ENCODE measurements at regions not wholly inside any gene's neighbourhood (a gene's known extent, or its start where the extent isn't known, plus 50 kb on each side); places are given as distances from the start of the nearest gene placed in this dataset.

GRCh38 chr5:93311881-93312280 lies 269.1 kb downstream of the NR2F1-AS1 start:
- DNase-seq (no peak), ATAC-seq (ENCODE audit: low read depth) (no peak)
- H3K4me1 ChIP-seq (ENCODE audit: control insufficient read depth in 2 of 2, insufficient read depth in 2 of 2, low read length in 2 of 2) = no peaks in the 10 kb centered on the region
- H3K27me3 ChIP-seq (replicated peaks in 1 of 4; ENCODE audit: control extremely low read depth in 1 of 4, control insufficient read depth in 3 of 4, insufficient read depth in 4 of 4, low read length in 3 of 4) = no peaks in the 10 kb centered on the region
- 71% methylated on average over 1 of the region's 2 CpGs for WGBS (ENCODE audit: insufficient coverage)
- no peaks in the 10 kb centered on the region for H3K79me2 ChIP-seq (ENCODE audit: control insufficient read depth, insufficient read depth, low read length)
- Mint-ChIP-seq H3K27ac (no peak overlapping the region), H3K4me1 (no peaks in the 10 kb centered on the region), H3K27me3 (no peaks in the 10 kb centered on the region), H3K9me3 (ENCODE audit: insufficient read depth) (no peaks in the 10 kb centered on the region), H3K4me3 (no peak overlapping the region)
- no peaks in the 10 kb centered on the region for H3K36me3 ChIP-seq (replicated peaks in 1 of 2; ENCODE audit: control extremely low read depth in 1 of 2, control insufficient read depth in 1 of 2, extremely low read depth in 1 of 2, insufficient read depth in 2 of 2, low read length in 1 of 2)
- no peak overlapping the region for H3K4me3 ChIP-seq (ENCODE audit: control extremely low read depth in 1 of 5, extremely low read depth in 1 of 5, insufficient read depth in 1 of 5, low read depth in 2 of 5, low read length in 4 of 5)
- ChIA-PET POLR2A (no interaction called here), CTCF (no interaction called here)
- H3K9ac ChIP-seq (ENCODE audit: low read length) = no peak overlapping the region
- no peak overlapping the region for H3K4me2 ChIP-seq (replicated peaks; ENCODE audit: low read depth, low read length, poor library complexity, severe bottlenecking)
- H3K27ac ChIP-seq (ENCODE audit: low read length in 2 of 2) = no peak overlapping the region
- intact Hi-C loops (cut with micrococcal nuclease) = no loop called here
- no peaks in the 10 kb centered on the region for H4K20me1 ChIP-seq (ENCODE audit: control insufficient read depth, insufficient read depth, low read length, poor library complexity, severe bottlenecking)
- no peak overlapping the region for H2AFZ ChIP-seq (ENCODE audit: insufficient read depth, low read depth, low read length, poor library complexity, severe bottlenecking)
- H3K9me3 ChIP-seq (ENCODE audit: control extremely low read depth in 1 of 3, control insufficient read depth in 2 of 3, insufficient read depth in 1 of 3, low read length in 2 of 3) = no peaks in the 10 kb centered on the region
- TF ChIP-seq EZH2 (IDR thresholded peaks at IDR 0.05; ENCODE audit: borderline replicate concordance, insufficient read depth, low read depth, low read length, poor library complexity, severe bottlenecking) (no peak), CTCF (IDR thresholded peaks at IDR 0.05) (no peak)

DNA sequence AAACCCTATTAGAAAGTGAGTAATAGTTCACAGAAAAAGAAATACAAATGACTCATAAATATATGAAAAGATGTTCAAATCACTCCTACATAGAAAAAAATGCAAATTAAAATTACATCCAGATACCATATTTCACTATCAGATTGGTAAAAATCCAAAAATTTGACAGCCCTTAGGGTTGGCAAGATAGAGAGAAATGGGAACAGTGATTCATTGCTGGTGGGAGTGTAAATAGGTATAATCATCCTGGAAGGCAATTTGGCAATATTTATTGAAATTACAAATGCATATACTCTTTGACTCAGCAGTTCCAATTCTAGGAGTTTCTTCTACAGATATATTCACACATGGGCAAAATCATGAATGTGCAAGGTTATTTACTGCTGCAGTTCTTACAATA lies 273.5 kb downstream of the NR2F1-AS1 start:
- Mint-ChIP-seq H3K4me3 (no peak overlapping the region), H3K9me3 (ENCODE audit: insufficient read depth) (no peaks in the 10 kb centered on the region), H3K27ac (no peak overlapping the region), H3K4me1 (no peaks in the 10 kb centered on the region), H3K27me3 (no peaks in the 10 kb centered on the region)
- no peak for ATAC-seq (ENCODE audit: low read depth)
- TF ChIP-seq CTCF (IDR thresholded peaks at IDR 0.05) (no peak), EZH2 (IDR thresholded peaks at IDR 0.05; ENCODE audit: borderline replicate concordance, insufficient read depth, low read depth, low read length, poor library complexity, severe bottlenecking) (no peak)
- ChIA-PET POLR2A (no interaction called here), CTCF (no interaction called here)
- DNase-seq = no peak
- Histone ChIP-seq H3K9ac (ENCODE audit: low read length) (no peak overlapping the region), H2AFZ (ENCODE audit: insufficient read depth, low read depth, low read length, poor library complexity, severe bottlenecking) (no peak overlapping the region), H3K27ac (ENCODE audit: low read length in 2 of 2) (no peak overlapping the region), H3K4me3 (ENCODE audit: control extremely low read depth in 1 of 5, extremely low read depth in 1 of 5, insufficient read depth in 1 of 5, low read depth in 2 of 5, low read length in 4 of 5) (no peak overlapping the region), H3K36me3 (replicated peaks in 1 of 2; ENCODE audit: control extremely low read depth in 1 of 2, control insufficient read depth in 1 of 2, extremely low read depth in 1 of 2, insufficient read depth in 2 of 2, low read length in 1 of 2) (no peaks in the 10 kb centered on the region), H3K79me2 (ENCODE audit: control insufficient read depth, insufficient read depth, low read length) (no peaks in the 10 kb centered on the region), H3K27me3 (replicated peaks in 1 of 4; ENCODE audit: control extremely low read depth in 1 of 4, control insufficient read depth in 3 of 4, insufficient read depth in 4 of 4, low read length in 3 of 4) (no peaks in the 10 kb centered on the region), H3K4me1 (ENCODE audit: control insufficient read depth in 2 of 2, insufficient read depth in 2 of 2, low read length in 2 of 2) (no peaks in the 10 kb centered on the region), H3K9me3 (ENCODE audit: control extremely low read depth in 1 of 3, control insufficient read depth in 2 of 3, insufficient read depth in 1 of 3, low read length in 2 of 3) (no peaks in the 10 kb centered on the region), H3K4me2 (replicated peaks; ENCODE audit: low read depth, low read length, poor library complexity, severe bottlenecking) (no peak overlapping the region), H4K20me1 (ENCODE audit: control insufficient read depth, insufficient read depth, low read length, poor library complexity, severe bottlenecking) (no peaks in the 10 kb centered on the region)
- intact Hi-C loops (cut with micrococcal nuclease) = no loop called here

All from B cell (primary cell).